WTC11 (cell line): ENCODE measurements at regions not wholly inside any gene's neighbourhood (a gene's known extent, or its start where the extent isn't known, plus 50 kb on each side); places are given as distances from the start of the nearest gene placed in this dataset.

Experiments
- ATAC-seq: fragments of 200-7000 bp; cut with Tn5 transposase; 2 replicates; pipeline ENCODE4 v1.10.0; 2021; ENCODE audit warnings: mild to moderate bottlenecking, moderate library complexity
- CTCF ChIA-PET: fragments of 300-600 bp; sonication (Branson Sonifier 250); formaldehyde crosslinking; loops from one replicate; lab custom pipeline; 2021; ENCODE audit warnings: antibody characterized with exemption; lab: Charles Lee
- POLR2A ChIA-PET: fragments of 350-600 bp; sonication (Branson Sonifier 250); formaldehyde crosslinking; loops from one replicate; lab custom pipeline; 2021; ENCODE audit warnings: antibody characterized with exemption; lab: Charles Lee
- DNase-seq: peaks from one replicate; pipeline ENCODE4 v3.0.0; 2021; ENCODE audit warnings: low spot score
- H3K27ac Mint-ChIP-seq: 2 replicates; pipeline ENCODE4 v1.8.0; 2021; ENCODE audit warnings: mixed read lengths
- H3K27me3 Mint-ChIP-seq: 2 replicates; pipeline ENCODE4 v1.8.0; 2021; ENCODE audit warnings: low read depth, mild to moderate bottlenecking, moderate library complexity, mixed read lengths
- H3K36me3 Mint-ChIP-seq: 2 replicates; pipeline ENCODE4 v1.8.0; 2021; ENCODE audit warnings: mixed read lengths
- H3K4me1 Mint-ChIP-seq: 2 replicates; pipeline ENCODE4 v1.8.0; 2022; ENCODE audit warnings: mixed read lengths
- H3K4me3 Mint-ChIP-seq: 2 replicates; pipeline ENCODE4 v1.8.0; 2021; ENCODE audit warnings: mild to moderate bottlenecking, moderate library complexity, mixed read lengths
- H3K9me3 Mint-ChIP-seq: 2 replicates; pipeline ENCODE4 v1.8.0; 2021; ENCODE audit warnings: mixed read lengths
- CREM ChIP-seq: sonication (generic); formaldehyde crosslinking; IDR thresholded peaks from 2 replicates; pipeline ENCODE4 v1.8.1; 2022; ENCODE audit warnings: mild to moderate bottlenecking, missing genetic modification reagents, moderate library complexity
- ERG ChIP-seq: fragments of 250-450 bp; sonication (Bioruptor Pico); IDR thresholded peaks from 2 replicates; pipeline ENCODE4 v1.8.0; 2021; ENCODE audit warnings: mild to moderate bottlenecking
- IRF2 ChIP-seq: sonication (generic); formaldehyde crosslinking; IDR thresholded peaks from 2 replicates; pipeline ENCODE4 v1.8.0; 2022; ENCODE audit warnings: low read depth, missing genetic modification reagents, borderline replicate concordance
- MLX ChIP-seq: sonication (generic); formaldehyde crosslinking; IDR thresholded peaks from 2 replicates; pipeline ENCODE4 v1.8.1; 2023; ENCODE audit warnings: mild to moderate bottlenecking, missing genetic modification reagents, moderate library complexity
- NR1H2 ChIP-seq: sonication (generic); formaldehyde crosslinking; IDR thresholded peaks from 2 replicates; pipeline ENCODE4 v1.9.0; 2021; ENCODE audit warnings: mild to moderate bottlenecking, moderate library complexity, missing genetic modification reagents
- NR2C2 ChIP-seq: sonication (generic); formaldehyde crosslinking; IDR thresholded peaks from 2 replicates; pipeline ENCODE4 v1.8.0; 2022; ENCODE audit warnings: mild to moderate bottlenecking, missing genetic modification reagents
- OVOL2 ChIP-seq: fragments of 250-450 bp; sonication (Bioruptor Pico); IDR thresholded peaks from 2 replicates; pipeline ENCODE4 v1.9.0; 2021; ENCODE audit warnings: mild to moderate bottlenecking, borderline replicate concordance
- SP1 ChIP-seq: sonication (generic); formaldehyde crosslinking; conservative IDR thresholded peaks from 2 replicates; pipeline ENCODE4 v1.8.1; 2022; ENCODE audit warnings: missing genetic modification reagents
- ZNF317 ChIP-seq: sonication (generic); formaldehyde crosslinking; IDR thresholded peaks from 2 replicates; pipeline ENCODE4 v1.8.1; 2023; ENCODE audit warnings: low read depth, mild to moderate bottlenecking, moderate library complexity, missing genetic modification reagents, borderline replicate concordance
- ZNF416 ChIP-seq: fragments of 250-450 bp; sonication (Bioruptor Pico); IDR thresholded peaks from 2 replicates; pipeline ENCODE4 v1.9.0; 2021; ENCODE audit warnings: mild to moderate bottlenecking, inconsistent platforms
- TF ChIP-seq, protein P1 (sequence below): sonication (generic); formaldehyde crosslinking; IDR thresholded peaks from 2 replicates; pipeline ENCODE4 v1.8.0; 2022; ENCODE audit warnings: mild to moderate bottlenecking, missing genetic modification reagents
- TF ChIP-seq, protein P2 (sequence below): fragments of 250-450 bp; sonication (Bioruptor Pico); IDR thresholded peaks from 2 replicates; pipeline ENCODE4 v2.1.2; 2022; ENCODE audit warnings: mild to moderate bottlenecking, moderate library complexity
- TF ChIP-seq, protein P3 (sequence below): sonication (generic); formaldehyde crosslinking; IDR thresholded peaks from 2 replicates; pipeline ENCODE4 v1.8.0; 2023; ENCODE audit warnings: missing genetic modification reagents
- TF ChIP-seq, protein P4 (sequence below): sonication (generic); formaldehyde crosslinking; IDR thresholded peaks from 2 replicates; pipeline ENCODE4 v1.8.0; 2023; ENCODE audit warnings: mild to moderate bottlenecking, missing genetic modification reagents

DNA sequence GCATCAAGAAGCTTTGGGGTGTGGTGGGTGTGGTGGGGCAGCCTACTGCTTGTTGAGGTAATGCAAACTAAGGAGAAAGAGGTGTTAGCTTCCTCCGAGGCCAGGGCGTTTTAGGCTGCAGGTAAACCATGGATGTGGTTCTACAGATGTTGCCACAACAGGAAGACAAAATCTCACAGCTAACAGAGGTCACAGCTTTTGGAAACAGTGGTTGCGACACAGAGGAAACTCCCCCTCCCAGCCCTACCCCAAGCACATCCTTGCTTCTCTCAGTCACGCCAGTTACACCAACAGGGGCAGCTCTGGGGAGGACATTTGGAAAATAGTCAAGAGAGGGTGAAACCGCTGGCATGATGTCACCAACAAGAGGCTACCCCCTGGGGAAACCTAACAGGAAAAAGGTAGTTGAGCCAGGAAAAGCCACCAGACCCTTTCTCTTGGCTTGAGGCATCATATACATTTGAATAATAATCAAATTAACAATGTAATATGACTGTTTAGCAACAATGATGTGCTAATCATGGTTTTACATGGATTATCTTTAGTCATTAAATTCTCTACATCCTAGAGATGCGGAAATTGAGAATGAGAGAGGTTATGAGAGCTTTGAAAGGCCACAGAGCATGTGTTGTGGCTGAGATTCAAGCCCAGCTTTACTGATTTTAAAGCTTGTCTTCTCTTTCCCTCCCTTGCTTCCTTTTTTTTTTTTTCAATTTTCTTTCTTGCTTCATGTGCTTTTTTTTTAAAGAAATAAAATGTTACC lies 82.2 kb upstream of the IL12B start:
- ChIA-PET CTCF (interaction anchor here (1.2 to 1.6 kb wide), 4 partner anchors 29 to 1026 kb away, joined by 3 to 7 read pairs (median 3); no protein-coding TSS in a partner anchor), POLR2A (no interaction called here)
- peak; percentile 67 for ATAC-seq

DNA sequence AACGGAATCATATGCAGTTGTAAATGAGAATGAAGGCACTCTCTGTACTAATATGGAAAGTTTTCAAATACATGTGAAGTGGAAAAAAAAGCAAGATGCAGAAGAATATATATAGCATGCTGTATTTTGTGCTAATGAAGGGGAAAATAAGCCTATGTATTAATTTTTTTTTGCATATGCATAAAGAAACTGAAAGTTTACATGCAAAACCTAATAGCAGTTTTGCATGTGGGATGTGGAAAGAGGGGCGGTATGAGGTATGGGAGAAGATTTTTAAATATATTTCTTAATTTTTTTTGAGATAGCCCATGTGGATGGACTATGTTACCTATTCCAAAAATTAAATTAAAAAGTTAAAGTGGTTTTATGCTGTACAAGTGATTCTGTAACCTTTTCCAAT lies 83.7 kb upstream of the IL12B start:
- Mint-ChIP-seq H3K27ac (no peak overlapping the region), H3K4me1 (peaks cover 34% of the 10 kb centered on the region), H3K9me3 (no peaks in the 10 kb centered on the region), H3K36me3 (no peaks in the 10 kb centered on the region), H3K4me3 (no peak overlapping the region), H3K27me3 (no peaks in the 10 kb centered on the region)
- ChIA-PET POLR2A (no interaction called here), CTCF (interaction anchor here (1.3 kb wide), 1 partner anchor 29 kb away, joined by 3 read pairs; no protein-coding TSS in a partner anchor)
- DNase-seq = no peak
- ATAC-seq = no peak
- TF ChIP-seq IRF2 (no peak), NR1H2 (no peak)

More for the DNA sequence above, 82.2 kb upstream of the IL12B start:
- no peaks in the 10 kb centered on the region for H3K27me3 Mint-ChIP-seq
- no peak overlapping the region for H3K4me3 Mint-ChIP-seq
- H3K9me3 Mint-ChIP-seq = no peaks in the 10 kb centered on the region
- H3K4me1 Mint-ChIP-seq = peaks cover 26% of the 10 kb centered on the region
- no peak overlapping the region for H3K27ac Mint-ChIP-seq
- no peaks in the 10 kb centered on the region for H3K36me3 Mint-ChIP-seq
- TF ChIP-seq, protein P1, sequence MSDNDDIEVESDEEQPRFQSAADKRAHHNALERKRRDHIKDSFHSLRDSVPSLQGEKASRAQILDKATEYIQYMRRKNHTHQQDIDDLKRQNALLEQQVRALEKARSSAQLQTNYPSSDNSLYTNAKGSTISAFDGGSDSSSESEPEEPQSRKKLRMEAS = no peak
- TF ChIP-seq ERG (no peak), ZNF416 (CRISPR knock-in tag) (no peak), OVOL2 (CRISPR knock-in tag) (no peak), MLX (CRISPR knock-in tag) (no peak), SP1 (CRISPR knock-in tag) (no peak), ZNF317 (CRISPR knock-in tag) (no peak), NR1H2 (no peak), CREM (no peak), NR2C2 (CRISPR knock-in tag) (no peak)
- TF ChIP-seq, protein P2, sequence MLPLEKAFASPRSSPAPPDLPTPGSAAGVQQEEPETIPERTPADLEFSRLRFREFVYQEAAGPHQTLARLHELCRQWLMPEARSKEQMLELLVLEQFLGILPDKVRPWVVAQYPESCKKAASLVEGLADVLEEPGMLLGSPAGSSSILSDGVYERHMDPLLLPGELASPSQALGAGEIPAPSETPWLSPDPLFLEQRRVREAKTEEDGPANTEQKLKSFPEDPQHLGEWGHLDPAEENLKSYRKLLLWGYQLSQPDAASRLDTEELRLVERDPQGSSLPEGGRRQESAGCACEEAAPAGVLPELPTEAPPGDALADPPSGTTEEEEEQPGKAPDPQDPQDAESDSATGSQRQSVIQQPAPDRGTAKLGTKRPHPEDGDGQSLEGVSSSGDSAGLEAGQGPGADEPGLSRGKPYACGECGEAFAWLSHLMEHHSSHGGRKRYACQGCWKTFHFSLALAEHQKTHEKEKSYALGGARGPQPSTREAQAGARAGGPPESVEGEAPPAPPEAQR (CRISPR knock-in tag) = no peak
- TF ChIP-seq, protein P3, sequence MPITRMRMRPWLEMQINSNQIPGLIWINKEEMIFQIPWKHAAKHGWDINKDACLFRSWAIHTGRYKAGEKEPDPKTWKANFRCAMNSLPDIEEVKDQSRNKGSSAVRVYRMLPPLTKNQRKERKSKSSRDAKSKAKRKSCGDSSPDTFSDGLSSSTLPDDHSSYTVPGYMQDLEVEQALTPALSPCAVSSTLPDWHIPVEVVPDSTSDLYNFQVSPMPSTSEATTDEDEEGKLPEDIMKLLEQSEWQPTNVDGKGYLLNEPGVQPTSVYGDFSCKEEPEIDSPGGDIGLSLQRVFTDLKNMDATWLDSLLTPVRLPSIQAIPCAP (CRISPR knock-in tag) = no peak
- TF ChIP-seq, protein P4, sequence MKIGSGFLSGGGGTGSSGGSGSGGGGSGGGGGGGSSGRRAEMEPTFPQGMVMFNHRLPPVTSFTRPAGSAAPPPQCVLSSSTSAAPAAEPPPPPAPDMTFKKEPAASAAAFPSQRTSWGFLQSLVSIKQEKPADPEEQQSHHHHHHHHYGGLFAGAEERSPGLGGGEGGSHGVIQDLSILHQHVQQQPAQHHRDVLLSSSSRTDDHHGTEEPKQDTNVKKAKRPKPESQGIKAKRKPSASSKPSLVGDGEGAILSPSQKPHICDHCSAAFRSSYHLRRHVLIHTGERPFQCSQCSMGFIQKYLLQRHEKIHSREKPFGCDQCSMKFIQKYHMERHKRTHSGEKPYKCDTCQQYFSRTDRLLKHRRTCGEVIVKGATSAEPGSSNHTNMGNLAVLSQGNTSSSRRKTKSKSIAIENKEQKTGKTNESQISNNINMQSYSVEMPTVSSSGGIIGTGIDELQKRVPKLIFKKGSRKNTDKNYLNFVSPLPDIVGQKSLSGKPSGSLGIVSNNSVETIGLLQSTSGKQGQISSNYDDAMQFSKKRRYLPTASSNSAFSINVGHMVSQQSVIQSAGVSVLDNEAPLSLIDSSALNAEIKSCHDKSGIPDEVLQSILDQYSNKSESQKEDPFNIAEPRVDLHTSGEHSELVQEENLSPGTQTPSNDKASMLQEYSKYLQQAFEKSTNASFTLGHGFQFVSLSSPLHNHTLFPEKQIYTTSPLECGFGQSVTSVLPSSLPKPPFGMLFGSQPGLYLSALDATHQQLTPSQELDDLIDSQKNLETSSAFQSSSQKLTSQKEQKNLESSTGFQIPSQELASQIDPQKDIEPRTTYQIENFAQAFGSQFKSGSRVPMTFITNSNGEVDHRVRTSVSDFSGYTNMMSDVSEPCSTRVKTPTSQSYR (CRISPR knock-in tag) = no peak
- DNase-seq = no peak
